GM18858 (cell line): ENCODE measurements at regions not wholly inside any gene's neighbourhood (a gene's known extent, or its start where the extent isn't known, plus 50 kb on each side); places are given as distances from the start of the nearest gene placed in this dataset.

ENCODE experiments used
- ATAC-seq: cut with Tn5 transposase; IDR thresholded peaks from one replicate; pipeline ENCODE4 v1.9.1; 2021; ENCODE audit not compliant: unreplicated experiment

GRCh38 chr6:19972221-19972620 lies 135.1 kb downstream of the ID4 start:
- ATAC-seq, result no peak

DNA sequence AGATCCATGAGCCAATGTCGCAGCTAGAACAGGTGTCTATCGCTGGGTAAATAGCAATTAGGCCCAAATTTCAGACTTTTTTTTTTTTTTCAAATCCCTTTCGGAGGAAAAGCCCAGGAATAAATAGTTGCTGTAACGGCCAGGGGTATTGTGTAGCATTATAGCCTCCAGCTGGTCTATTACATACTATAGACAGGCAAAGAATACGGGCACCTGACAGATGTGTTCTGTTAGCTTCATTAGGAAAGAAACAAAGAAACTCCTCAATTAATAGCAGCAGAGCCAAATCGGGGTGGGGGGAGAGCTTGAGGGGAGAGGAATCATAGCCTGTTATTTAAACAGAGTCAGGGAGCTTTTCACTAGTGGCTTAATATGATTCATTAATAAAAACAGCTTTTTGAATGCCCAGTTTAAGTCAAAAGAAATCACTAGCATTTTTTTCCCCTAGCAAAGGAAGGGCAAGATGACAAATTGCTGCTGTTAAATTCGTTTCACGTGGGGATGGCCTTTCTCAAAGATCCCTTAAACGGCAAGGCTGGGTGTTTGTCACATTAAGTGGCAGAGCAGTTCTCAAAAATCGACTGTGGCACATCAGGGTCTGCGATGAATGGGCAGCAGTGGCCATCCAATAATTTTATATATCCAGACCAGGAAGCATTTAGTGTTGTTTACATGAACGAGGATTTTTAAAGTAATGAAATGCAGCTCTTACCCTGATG lies 139.4 kb downstream of the ID4 start:
- no peak for ATAC-seq

GRCh38 chr6:19979059-19979458 lies 141.9 kb downstream of the ID4 start:
- no peak for ATAC-seq

DNA sequence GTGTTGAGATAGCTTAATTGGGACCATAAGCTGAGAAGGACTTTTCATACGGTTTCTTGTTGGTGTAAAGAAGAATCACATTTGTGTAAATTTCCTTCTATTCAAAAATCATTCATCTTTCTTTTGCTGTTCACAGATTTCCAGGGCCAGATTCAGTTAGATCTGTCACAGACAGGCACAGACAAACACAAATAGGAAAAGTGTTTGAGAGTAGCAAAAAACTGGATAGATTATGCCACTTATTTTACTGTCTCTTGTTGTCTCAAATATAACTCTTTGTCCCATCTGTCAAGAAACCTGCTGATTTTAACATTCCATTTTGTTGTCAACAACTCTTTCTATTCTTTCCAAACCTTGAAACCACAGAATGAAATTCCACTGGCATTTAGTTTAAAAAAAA lies 142.8 kb downstream of the ID4 start:
- ATAC-seq, result no peak

- no peak for ATAC-seq
Observed at GRCh38 chr6:19983374-19983773, 146.2 kb downstream of the ID4 start.

DNA sequence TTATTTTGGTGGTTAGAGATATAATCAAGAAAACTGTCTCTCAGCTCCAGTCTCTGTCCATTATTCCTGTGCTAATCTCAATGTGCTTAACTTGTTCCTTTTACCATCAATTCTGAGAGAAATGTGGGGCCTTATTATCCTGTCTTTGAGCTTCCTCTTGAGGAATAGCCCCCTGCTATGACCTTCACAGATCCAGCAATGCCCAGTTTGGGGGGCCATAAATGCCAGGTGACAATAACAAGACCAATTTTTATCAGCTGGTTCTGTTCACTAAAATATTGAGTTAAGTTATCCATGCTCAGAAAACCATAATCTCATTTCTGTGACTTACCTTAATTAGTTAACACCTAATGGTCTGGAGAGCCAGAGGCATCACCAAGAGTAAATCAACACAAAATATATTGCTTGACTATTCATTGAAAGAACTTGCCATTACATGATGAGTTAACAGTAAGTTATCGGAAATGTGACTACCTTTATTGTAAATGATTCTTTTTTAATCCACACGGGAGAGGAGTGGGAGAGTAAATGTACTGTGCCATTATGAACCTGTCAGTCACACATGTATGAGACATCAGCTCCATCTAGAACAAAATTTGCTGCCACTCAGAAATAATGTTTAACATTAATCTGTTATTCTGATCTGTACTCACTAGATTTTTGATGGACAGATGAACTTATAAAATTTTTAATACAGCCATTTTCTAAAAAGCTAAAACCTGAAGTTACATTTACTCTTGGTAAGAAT lies 149.7 kb downstream of the ID4 start:
- ATAC-seq, result no peak

- no peak for ATAC-seq
Observed at GRCh38 chr6:19988555-19988954, 151.4 kb downstream of the ID4 start.

GRCh38 chr6:19991176-19991575 lies 154.0 kb downstream of the ID4 start:
- no peak for ATAC-seq

DNA sequence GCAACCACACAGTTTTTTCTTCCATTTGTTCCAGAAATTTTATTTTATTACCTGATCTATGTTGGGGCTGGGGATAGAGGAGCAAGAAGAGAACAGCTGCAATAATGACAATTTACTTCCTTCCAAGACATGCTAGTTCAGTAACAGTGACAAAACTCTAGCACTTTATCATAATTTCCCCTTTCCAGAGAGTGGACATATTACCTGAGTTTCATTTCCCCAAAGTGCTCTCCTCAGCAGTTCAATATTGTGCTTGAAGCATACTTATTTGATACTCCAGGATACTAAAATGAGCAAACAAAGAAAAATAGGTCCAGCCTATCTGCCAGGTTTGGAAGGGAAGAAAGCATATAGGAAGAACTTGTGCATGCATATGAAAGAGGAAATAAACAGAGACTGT lies 157.7 kb downstream of the ID4 start:
- ATAC-seq, result no peak

- no peak for ATAC-seq
Observed at GRCh38 chr6:19995575-19996257, 158.5 kb downstream of the ID4 start.

- ATAC-seq, result no peak
Observed at GRCh38 chr6:19997104-19997503, 159.9 kb downstream of the ID4 start.

DNA sequence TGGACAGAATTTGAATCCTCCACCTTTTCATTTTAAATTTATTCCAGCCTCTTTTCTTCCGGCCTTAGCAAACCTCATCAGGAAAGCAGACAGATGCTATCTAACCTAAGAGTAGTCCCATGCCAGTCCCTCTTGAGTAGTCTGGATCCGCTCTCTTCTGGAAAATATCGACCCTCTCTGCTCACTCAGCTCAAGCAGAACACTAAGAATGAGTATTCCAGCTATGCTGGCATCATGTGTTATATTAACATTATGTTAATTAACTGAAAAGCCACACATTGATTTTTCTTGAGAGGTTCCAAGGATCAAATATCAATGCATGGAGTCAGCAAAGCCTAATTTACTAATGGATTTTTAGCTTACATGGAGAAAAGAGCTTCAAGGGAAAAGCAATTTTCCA lies 161.4 kb downstream of the ID4 start:
- ATAC-seq, result no peak

DNA sequence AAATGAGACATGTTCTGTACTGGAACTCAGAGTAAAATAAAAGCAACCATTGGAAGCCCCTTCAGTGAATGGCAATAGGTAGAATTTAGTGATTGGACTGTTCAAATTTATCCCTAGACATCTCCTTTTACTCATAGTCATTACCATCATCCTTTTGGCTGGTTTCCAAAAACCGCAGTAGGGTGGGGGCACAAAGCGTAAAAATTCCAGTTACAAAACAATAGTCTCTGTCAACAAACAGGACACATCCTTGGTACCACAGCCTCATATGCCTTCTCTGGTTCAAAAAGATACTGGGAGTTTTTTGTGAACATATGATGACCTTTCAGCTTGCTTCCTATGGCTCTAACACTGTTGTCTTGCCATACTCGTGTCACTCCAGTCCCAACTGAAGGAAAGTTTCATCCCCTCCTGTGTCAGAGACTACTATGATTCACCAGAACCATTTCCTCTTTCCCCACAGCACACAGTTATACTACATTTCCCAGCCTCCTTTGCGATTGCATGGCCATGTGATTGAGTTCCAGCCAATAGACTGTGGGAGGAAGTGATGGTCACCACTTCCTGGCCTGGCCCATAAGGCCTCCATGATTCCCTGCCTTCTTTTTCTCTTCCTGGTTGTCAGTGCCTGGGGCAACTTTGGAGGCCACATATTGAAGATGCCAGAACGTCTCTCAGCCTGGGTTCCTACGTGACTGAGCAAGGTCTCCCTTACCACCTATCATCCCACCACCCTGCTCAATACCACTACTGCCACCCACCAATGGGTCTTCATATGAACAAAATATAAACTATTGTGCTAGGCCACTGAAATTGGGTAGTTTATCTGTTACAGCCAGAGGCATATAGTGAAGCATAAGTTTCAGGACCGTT lies 162.4 kb downstream of the ID4 start:
- ATAC-seq, result peak; percentile 95

GRCh38 chr6:20001286-20001685 lies 164.1 kb downstream of the ID4 start:
- ATAC-seq, result no peak

- no peak for ATAC-seq
Observed at GRCh38 chr6:20006037-20006436, 168.9 kb downstream of the ID4 start.

- no peak for ATAC-seq
Observed at GRCh38 chr6:20008131-20008530, 171.0 kb downstream of the ID4 start.

DNA sequence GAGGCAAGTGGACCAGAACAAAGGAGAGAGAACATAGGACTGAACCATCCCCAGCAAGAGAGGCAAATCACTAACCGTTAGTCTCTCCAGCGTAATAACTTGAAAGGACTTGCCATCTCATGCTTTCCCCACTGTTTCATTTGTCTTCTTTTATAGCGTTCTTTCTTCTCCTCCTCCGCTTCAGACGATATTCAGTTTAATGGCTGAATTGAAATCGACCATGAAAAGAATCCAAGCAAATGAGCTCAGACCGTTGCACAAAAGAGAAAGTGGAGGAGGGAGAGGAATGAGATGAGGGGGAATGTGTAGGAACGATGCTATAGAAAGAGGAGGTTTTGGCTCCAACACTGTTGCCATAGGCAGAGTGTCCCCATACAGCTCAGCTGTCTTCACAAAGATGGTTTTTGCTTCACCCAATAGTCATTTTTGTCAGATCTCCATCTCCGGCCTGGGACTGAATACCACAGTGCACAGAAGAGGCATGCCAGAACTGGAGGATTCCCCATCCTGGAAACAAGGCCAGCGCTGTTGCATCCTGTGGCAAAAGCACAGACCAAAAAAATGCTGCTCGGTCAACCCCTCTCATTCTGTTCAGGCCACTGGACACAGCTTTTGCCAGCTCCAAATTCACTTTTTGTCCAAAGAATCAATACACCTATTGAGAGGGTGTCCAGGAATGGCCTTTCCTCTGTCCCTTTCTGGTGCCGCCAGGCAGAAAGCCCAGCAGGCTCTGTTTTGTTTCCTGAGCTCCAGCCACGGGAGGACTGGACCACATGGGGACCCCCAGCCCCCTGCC lies 176.1 kb downstream of the ID4 start:
- ATAC-seq, result no peak

- no peak for ATAC-seq
Observed at GRCh38 chr6:20014508-20014907, 177.3 kb downstream of the ID4 start.

DNA sequence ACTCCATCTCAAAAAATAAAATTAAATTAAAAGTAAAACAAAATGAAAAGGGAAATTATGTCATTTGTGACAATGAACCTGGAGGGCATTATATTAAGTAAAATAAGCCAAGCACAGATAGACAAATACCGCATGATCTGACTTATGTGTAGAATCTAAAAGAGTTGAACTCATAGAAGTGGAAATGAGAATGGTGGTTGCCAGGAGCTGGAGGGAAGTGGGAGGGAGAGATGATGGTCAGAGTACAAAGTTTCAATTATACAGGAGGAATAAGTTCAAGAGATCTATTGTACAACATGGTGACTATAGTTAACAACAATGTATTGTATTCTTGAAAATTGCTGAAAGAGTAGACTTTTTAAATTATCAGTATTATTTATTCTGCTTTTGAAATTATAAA lies 183.4 kb downstream of the ID4 start:
- no peak for ATAC-seq

DNA sequence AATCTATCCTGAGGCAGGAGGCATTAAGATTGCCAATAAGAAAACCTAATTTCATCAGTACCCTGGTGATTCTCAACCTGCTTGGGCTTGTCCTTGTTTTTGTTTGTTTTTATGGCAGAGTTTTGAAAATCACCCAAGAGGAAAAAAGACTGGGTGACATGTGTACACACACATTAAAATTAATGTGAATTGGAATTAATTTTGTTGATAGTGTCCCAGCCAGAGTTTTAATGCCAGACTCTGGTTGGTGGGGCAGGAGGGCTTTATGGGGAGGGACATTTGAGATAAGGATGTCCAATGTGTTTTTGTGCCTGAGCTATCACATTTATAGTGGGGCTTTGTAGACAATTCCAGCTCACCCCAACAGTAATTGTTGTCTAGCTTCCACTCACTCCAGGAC lies 184.6 kb downstream of the ID4 start:
- ATAC-seq, result no peak
